ENCODE measurements at regions not wholly inside any gene's neighbourhood (a gene's known extent, or its start where the extent isn't known, plus 50 kb on each side); places are given as distances from the start of the nearest gene placed in this dataset.

GRCh38 chrX:30982467-30982866 lies 89.4 kb downstream of the FTHL17 start:
- H3K9me1 ChIP-seq (ENCODE audit: insufficient read depth, low read length), result no peaks in the 10 kb centered on the region
- H4K5ac ChIP-seq (ENCODE audit: low read depth, low read length), result no peak overlapping the region
- no peak for TF ChIP-seq SMC3 (IDR thresholded peaks at IDR 0.05; ENCODE audit: low read depth, low read length)
- DNase-seq (no peak), ATAC-seq (ENCODE audit: low read depth) (no peak)
- no CpG with 5 or more reads among the region's 3 CpGs for WGBS, 2 experiments (ENCODE audit: extremely low coverage in 2 of 2, insufficient read length in 1 of 2)
- H2AK9ac ChIP-seq (replicated peaks; ENCODE audit: low read depth, low read length, poor library complexity), result no peak overlapping the region
- no peak overlapping the region for H3K4me2 ChIP-seq (ENCODE audit: low read depth, low read length)
- no peaks in the 10 kb centered on the region for H4K20me1 ChIP-seq (ENCODE audit: insufficient read depth, low read length)
- H2AK5ac ChIP-seq (ENCODE audit: low read depth, low read length), result no peak overlapping the region
- dilution Hi-C loops (cut with HindIII; ENCODE audit: low sequenced_read_pairs, unreplicated experiment) (no loop called here), in situ Hi-C loops (cut with MboI; ENCODE audit: low sequenced_read_pairs) (no loop called here), intact Hi-C loops (cut with micrococcal nuclease) (no loop called here)
- no peak overlapping the region for H2BK20ac ChIP-seq (ENCODE audit: low read depth, low read length)
- H4K8ac ChIP-seq (ENCODE audit: low read depth in 2 of 2, low read length in 2 of 2), result no peak overlapping the region
- ChIA-PET POLR2A (ENCODE audit: unreplicated experiment) (no interaction called here), CTCF (no interaction called here)
- no peak overlapping the region for H2AFZ ChIP-seq (replicated peaks; ENCODE audit: low read length, poor library complexity)
- H3K4me3 ChIP-seq (ENCODE audit: insufficient read depth, low read depth, low read length), result no peak overlapping the region
- H3K9ac ChIP-seq (ENCODE audit: low read depth, low read length), result no peak overlapping the region
- H2BK15ac ChIP-seq (ENCODE audit: low read depth, low read length), result no peak overlapping the region
- H3K4ac ChIP-seq (ENCODE audit: low read depth, low read length), result no peak overlapping the region
- H3K27me3 ChIP-seq (ENCODE audit: control insufficient read depth, insufficient read depth, low read length), result peaks cover 2% of the 10 kb centered on the region
- H4K91ac ChIP-seq (ENCODE audit: insufficient read depth, low read depth, low read length), result no peak overlapping the region
- H3K79me1 ChIP-seq (ENCODE audit: low read depth in 1 of 2, low read length in 2 of 2), result no peaks in the 10 kb centered on the region
- H3K4me1 ChIP-seq (ENCODE audit: control insufficient read depth, insufficient read depth, low read length), result no peaks in the 10 kb centered on the region
- H2BK5ac ChIP-seq (ENCODE audit: low read depth, low read length, poor library complexity, severe bottlenecking), result no peak overlapping the region
- no peak overlapping the region for H3K27ac ChIP-seq (ENCODE audit: insufficient read depth, low read length)
- H3K14ac ChIP-seq (replicated peaks; ENCODE audit: low read depth, low read length), result no peak overlapping the region
- H3K23ac ChIP-seq (ENCODE audit: low read depth, low read length), result no peak overlapping the region
- no peaks in the 10 kb centered on the region for H3K9me3 ChIP-seq (ENCODE audit: control insufficient read depth, insufficient read depth, low read length)
- no peak overlapping the region for H3K56ac ChIP-seq (ENCODE audit: extremely low read depth, insufficient read depth, low read length)
- H3K18ac ChIP-seq (ENCODE audit: low read depth, low read length), result no peak overlapping the region
- H2BK120ac ChIP-seq (ENCODE audit: low read depth, low read length), result no peak overlapping the region
- H3K36me3 ChIP-seq (ENCODE audit: control insufficient read depth, insufficient read depth, low read length), result no peaks in the 10 kb centered on the region
- BruUV-seq (replicated peaks), result no TSS peak

All from IMR-90 (cell line).